Endothelial cell of umbilical vein (primary cell): ENCODE measurements at regions not wholly inside any gene's neighbourhood (a gene's known extent, or its start where the extent isn't known, plus 50 kb on each side); places are given as distances from the start of the nearest gene placed in this dataset.

ENCODE experiments used
- BruUV-seq: library from RNA; stranded (reverse); fragments of 400-500 nt; replicated peaks from 2 replicates; lab custom pipeline; 2021; lab: Mats Ljungman, UMichigan
- CTCF ChIA-PET: fragments of 300-600, 350-600 bp; sonication (Branson Sonifier 250); formaldehyde crosslinking; loops from one replicate; lab custom pipeline; 2021; ENCODE audit warnings: antibody characterized with exemption, inconsistent platforms; lab: Charles Lee
- POLR2A ChIA-PET: fragments of 300-600, 350-600 bp; sonication (Branson Sonifier 250); formaldehyde crosslinking; loops from one replicate; lab custom pipeline; 2021; ENCODE audit warnings: antibody characterized with exemption, inconsistent platforms; lab: Charles Lee
- DNase-seq: peaks from one replicate; pipeline ENCODE4 v3.0.0-alpha.2; 2011; ENCODE audit warnings: low read depth, low spot score
- FAIRE-seq: peaks from 2 replicates; lab custom pipeline; 2011; peaks lifted over from hg19 to GRCh38; lab: Jason Lieb, UNC
- H2AFZ ChIP-seq: 2 replicates; pipeline ENCODE4 v1.6.0; 2012; ENCODE audit warnings: low read depth, low read length, control low read depth, inconsistent platforms
- H3K27ac ChIP-seq: 2 replicates; pipeline ENCODE4 v1.5.1; 2011; ENCODE audit warnings: low read depth, mild to moderate bottlenecking, control low read depth, low read length, moderate library complexity; ENCODE audit not compliant: insufficient read depth
- H3K27me3 ChIP-seq, 2 experiments: 2 replicates each; pipeline versions ENCODE4 v1.6.0 to v1.6.1; 2011; ENCODE audit warnings: low read length in 2 of 2, mixed read lengths in 1 of 2; ENCODE audit not compliant: control insufficient read depth in 2 of 2, insufficient read depth in 2 of 2
- H3K36me3 ChIP-seq, 2 experiments: 2 replicates in 1 of 2; 3 replicates in 1 of 2; pipeline ENCODE4 v1.5.1; 2011; ENCODE audit warnings: low read length in 2 of 2, mild to moderate bottlenecking in 1 of 2, moderate library complexity in 1 of 2; ENCODE audit not compliant: control insufficient read depth in 2 of 2, insufficient read depth in 2 of 2; ENCODE audit errors: extremely low read depth in 1 of 2
- H3K4me1 ChIP-seq: 3 replicates; pipeline ENCODE4 v1.5.1; 2011; ENCODE audit warnings: mild to moderate bottlenecking, low read length; ENCODE audit not compliant: control insufficient read depth, insufficient read depth; ENCODE audit errors: extremely low read depth
- H3K4me2 ChIP-seq: 2 replicates; pipeline ENCODE4 v1.6.1; 2011; ENCODE audit warnings: low read length, control low read depth, mixed read lengths; ENCODE audit not compliant: insufficient read depth
- H3K4me3 ChIP-seq, 3 experiments: fragments of 200-600 bp in 1 of 3; sonication (generic), shearing (Covaris generic) in 1 of 3; replicated peaks in 1 of 3; 2 replicates each; pipeline ENCODE4 v1.5.1; 2011 to 2016; ENCODE audit warnings: control low read depth in 3 of 3, low read length in 3 of 3, mild to moderate bottlenecking in 2 of 3, inconsistent platforms in 1 of 3, low read depth in 1 of 3, moderate library complexity in 1 of 3; ENCODE audit not compliant: insufficient read depth in 1 of 3
- H3K79me2 ChIP-seq: 2 replicates; pipeline ENCODE4 v1.6.0; 2012; ENCODE audit warnings: low read length, inconsistent platforms; ENCODE audit not compliant: control insufficient read depth, insufficient read depth
- H3K9ac ChIP-seq: replicated peaks from 2 replicates; pipeline ENCODE3; 2011; ENCODE audit warnings: low read length, control low read depth; ENCODE audit not compliant: insufficient read depth; ENCODE audit errors: extremely low read depth
- H3K9me1 ChIP-seq: replicated peaks from 3 replicates; pipeline ENCODE4 v1.6.0; 2011; ENCODE audit warnings: mild to moderate bottlenecking, low read length; ENCODE audit not compliant: control insufficient read depth, insufficient read depth; ENCODE audit errors: extremely low read depth
- H3K9me3 ChIP-seq: replicated peaks from 2 replicates; pipeline ENCODE4 v1.5.1; 2012; ENCODE audit warnings: low read length, inconsistent platforms; ENCODE audit not compliant: control insufficient read depth, insufficient read depth
- H4K20me1 ChIP-seq: replicated peaks from 2 replicates; pipeline ENCODE3; 2011; ENCODE audit warnings: mild to moderate bottlenecking, low read length; ENCODE audit not compliant: control insufficient read depth, insufficient read depth; ENCODE audit errors: extremely low read depth
- EZH2 ChIP-seq: IDR thresholded peaks from 2 replicates; pipeline ENCODE4 v1.6.1; 2012; ENCODE audit warnings: borderline replicate concordance, low read depth, mild to moderate bottlenecking, moderate library complexity, low read length, inconsistent platforms; ENCODE audit not compliant: severe bottlenecking
- FOS ChIP-seq: IDR thresholded peaks from 2 replicates; pipeline ENCODE4 v1.6.1; 2011; ENCODE audit warnings: mild to moderate bottlenecking, low read length, moderate library complexity, borderline replicate concordance; ENCODE audit not compliant: insufficient read depth
- JUN ChIP-seq: IDR thresholded peaks from 2 replicates; pipeline ENCODE4 v1.6.1; 2011; ENCODE audit warnings: borderline replicate concordance, low read depth; ENCODE audit not compliant: insufficient read length, insufficient read depth
- MYC ChIP-seq: IDR thresholded peaks from one replicate; pipeline ENCODE4 v1.6.1; 2011; ENCODE audit warnings: mild to moderate bottlenecking, low read depth, low read length
- POLR2A ChIP-seq: IDR thresholded peaks from 2 replicates; pipeline ENCODE4 v1.6.1; 2012; ENCODE audit warnings: low read depth, mild to moderate bottlenecking, control low read depth, low read length
- POLR2AphosphoS5 ChIP-seq: IDR thresholded peaks from 2 replicates; pipeline ENCODE4 v1.6.1; 2012; ENCODE audit warnings: low read depth, mild to moderate bottlenecking, control low read depth, low read length, moderate library complexity; ENCODE audit not compliant: insufficient read depth
- dilution Hi-C: fragments of 300-500 bp; cut with MboI; formaldehyde crosslinking; loops from one replicate; pipeline ENCODE4 v1.15.0; 2019; ENCODE audit warnings: low sequenced_read_pairs; ENCODE audit not compliant: extremely low pct_ligation_motif_present
- intact Hi-C: fragments of 100-400 bp; cut with micrococcal nuclease; formaldehyde crosslinking; loops from one replicate; pipeline ENCODE4 v1.10.0; 2022
- TF ChIP-seq, protein P1 (sequence below): IDR thresholded peaks from 2 replicates; pipeline ENCODE4 v1.6.1; 2011; ENCODE audit not compliant: insufficient read depth, insufficient read length
- TF ChIP-seq, protein P2 (sequence below), 2 donors: IDR thresholded peaks; 1 replicate in 1 of 2; 2 replicates in 1 of 2; pipeline ENCODE4 v1.5.1; 2011; ENCODE audit warnings: low read length in 2 of 2, mild to moderate bottlenecking in 2 of 2, moderate library complexity in 2 of 2, control low read depth in 1 of 2, inconsistent platforms in 1 of 2, low read depth in 1 of 2; ENCODE audit not compliant: insufficient read depth in 1 of 2; ENCODE audit errors: extremely low read depth in 1 of 2

DNA sequence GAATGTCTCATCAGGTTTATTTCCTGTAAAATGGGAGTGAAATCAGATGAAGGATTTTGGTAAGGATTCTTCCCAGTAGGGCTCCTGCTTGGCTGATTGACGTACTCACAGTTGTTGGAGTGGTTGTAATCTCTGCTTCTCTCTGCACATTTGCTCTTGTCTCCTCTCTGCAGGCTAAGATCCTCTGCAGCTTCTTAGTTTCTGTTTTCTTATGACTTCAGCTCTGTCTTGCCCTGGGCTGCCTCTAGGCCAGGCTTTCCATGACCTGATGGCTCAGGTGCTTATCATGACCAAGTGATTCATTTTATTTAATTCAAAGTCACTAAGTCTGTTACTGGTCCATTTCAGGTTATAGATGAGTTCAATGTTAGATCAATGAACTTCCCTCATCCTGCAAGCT, 394.5 kb upstream of the DDHD1 start:
- H3K27me3 ChIP-seq, result no peaks in the 10 kb centered on the region
- FAIRE-seq (no peak), DNase-seq (no peak)
- H3K4me1 ChIP-seq, result peaks cover 27% of the 10 kb centered on the region
- H3K27ac ChIP-seq, result no peak overlapping the region
- H4K20me1 ChIP-seq, result no peaks in the 10 kb centered on the region
- H3K79me2 ChIP-seq, result no peaks in the 10 kb centered on the region
- no peak overlapping the region for H3K4me3 ChIP-seq
- H3K9me1 ChIP-seq, result no peaks in the 10 kb centered on the region
- ChIA-PET CTCF (interaction anchor here (1.3 to 1.4 kb wide), 2 partner anchors 409 to 627 kb away, joined by 3 read pairs; partner anchors contain the start of gene BMP4), POLR2A (no interaction called here)
- dilution Hi-C loops (loop anchor here (25.0 kb wide), 1 partner anchor 790 kb away; no protein-coding TSS in a partner anchor), intact Hi-C loops (no loop called here)
- BruUV-seq, result no TSS peak
- no peaks in the 10 kb centered on the region for H3K36me3 ChIP-seq
- no peaks in the 10 kb centered on the region for H3K9me3 ChIP-seq
- TF ChIP-seq JUN, result no peak
- H3K4me2 ChIP-seq, result no peak overlapping the region
- no peak overlapping the region for H3K9ac ChIP-seq
- H2AFZ ChIP-seq, result no peak overlapping the region

DNA sequence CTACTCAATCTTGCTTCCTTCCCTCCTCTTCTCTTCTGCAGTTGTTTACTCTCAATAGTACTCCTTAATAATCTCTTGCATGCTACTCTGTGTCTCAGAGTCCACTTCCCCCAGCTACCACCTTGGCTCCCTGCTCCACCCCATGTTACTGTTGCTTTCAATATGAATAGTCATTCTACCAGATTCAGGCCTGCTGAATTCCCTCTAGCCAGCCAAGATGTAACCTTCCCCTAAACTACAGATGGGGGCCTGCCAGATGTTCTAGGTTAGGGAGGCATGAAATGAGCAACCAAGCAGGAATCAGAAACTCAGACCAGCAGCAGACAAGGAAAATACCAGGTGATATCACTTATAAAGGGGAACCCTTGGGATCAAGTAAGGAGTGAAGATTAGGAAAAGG, 392.1 kb upstream of the DDHD1 start:
- Histone ChIP-seq H3K27ac (no peak overlapping the region), H3K36me3 (no peaks in the 10 kb centered on the region), H4K20me1 (no peaks in the 10 kb centered on the region), H3K9ac (no peak overlapping the region), H3K4me1 (peaks cover 35% of the 10 kb centered on the region), H3K79me2 (no peaks in the 10 kb centered on the region), H3K4me3 (no peak overlapping the region), H3K9me3 (no peaks in the 10 kb centered on the region), H3K9me1 (no peaks in the 10 kb centered on the region), H3K4me2 (no peak overlapping the region), H2AFZ (no peak overlapping the region), H3K27me3 (no peaks in the 10 kb centered on the region)
- dilution Hi-C loops (loop anchor here (25.0 kb wide), 1 partner anchor 792 kb away; no protein-coding TSS in a partner anchor), intact Hi-C loops (no loop called here)
- CTCF ChIA-PET, result interaction anchor here (1.8 kb wide), 1 partner anchor 793 kb away, joined by 5 read pairs; no protein-coding TSS in a partner anchor
- DNase-seq, result no peak
- POLR2A ChIA-PET, result no interaction called here
- no peak for FAIRE-seq
- no TSS peak for BruUV-seq
- no peak for TF ChIP-seq JUN
- TF ChIP-seq, protein P1, sequence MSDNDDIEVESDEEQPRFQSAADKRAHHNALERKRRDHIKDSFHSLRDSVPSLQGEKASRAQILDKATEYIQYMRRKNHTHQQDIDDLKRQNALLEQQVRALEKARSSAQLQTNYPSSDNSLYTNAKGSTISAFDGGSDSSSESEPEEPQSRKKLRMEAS, result no peak
- TF ChIP-seq MYC, result no peak
- no peak for TF ChIP-seq EZH2
- no peak for TF ChIP-seq FOS
- TF ChIP-seq POLR2AphosphoS5, result no peak
- TF ChIP-seq, protein P2, sequence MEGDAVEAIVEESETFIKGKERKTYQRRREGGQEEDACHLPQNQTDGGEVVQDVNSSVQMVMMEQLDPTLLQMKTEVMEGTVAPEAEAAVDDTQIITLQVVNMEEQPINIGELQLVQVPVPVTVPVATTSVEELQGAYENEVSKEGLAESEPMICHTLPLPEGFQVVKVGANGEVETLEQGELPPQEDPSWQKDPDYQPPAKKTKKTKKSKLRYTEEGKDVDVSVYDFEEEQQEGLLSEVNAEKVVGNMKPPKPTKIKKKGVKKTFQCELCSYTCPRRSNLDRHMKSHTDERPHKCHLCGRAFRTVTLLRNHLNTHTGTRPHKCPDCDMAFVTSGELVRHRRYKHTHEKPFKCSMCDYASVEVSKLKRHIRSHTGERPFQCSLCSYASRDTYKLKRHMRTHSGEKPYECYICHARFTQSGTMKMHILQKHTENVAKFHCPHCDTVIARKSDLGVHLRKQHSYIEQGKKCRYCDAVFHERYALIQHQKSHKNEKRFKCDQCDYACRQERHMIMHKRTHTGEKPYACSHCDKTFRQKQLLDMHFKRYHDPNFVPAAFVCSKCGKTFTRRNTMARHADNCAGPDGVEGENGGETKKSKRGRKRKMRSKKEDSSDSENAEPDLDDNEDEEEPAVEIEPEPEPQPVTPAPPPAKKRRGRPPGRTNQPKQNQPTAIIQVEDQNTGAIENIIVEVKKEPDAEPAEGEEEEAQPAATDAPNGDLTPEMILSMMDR (IDR thresholded peaks at IDR 0.05; ENCODE audit: extremely low read depth in 1 of 2, insufficient read depth in 1 of 2, low read depth in 1 of 2, low read length in 2 of 2), result no peak
- TF ChIP-seq POLR2A, result no peak
